ENCODE measurements at regions not wholly inside any gene's neighbourhood (a gene's known extent, or its start where the extent isn't known, plus 50 kb on each side); places are given as distances from the start of the nearest gene placed in this dataset.

DNA sequence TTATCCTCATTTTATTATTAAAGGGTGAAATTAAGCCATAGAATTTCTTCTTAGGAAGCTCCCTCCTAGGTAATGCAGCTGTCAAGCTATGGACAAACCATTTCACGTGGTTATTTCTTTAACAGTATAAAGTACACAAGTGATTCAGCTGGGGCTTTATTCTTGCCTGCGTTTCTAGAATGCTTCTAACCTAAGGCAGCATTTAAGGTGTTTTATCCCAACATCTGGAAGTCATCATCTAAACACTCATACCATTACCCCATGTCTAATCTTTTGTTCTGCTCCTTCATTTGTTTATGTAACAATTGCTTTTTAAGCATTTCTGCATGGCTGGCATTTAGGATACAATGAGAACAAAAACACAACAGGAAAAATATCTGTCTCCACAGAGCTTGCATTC is 829.2 kb upstream of the ADAMTS5 start:
- TF ChIP-seq POLR2A (IDR thresholded peaks at IDR 0.05) (no peak), POLR2AphosphoS5 (IDR thresholded peaks at IDR 0.05) (no peak), EP300 (IDR thresholded peaks at IDR 0.05) (no peak)
- TF ChIP-seq, protein P1, sequence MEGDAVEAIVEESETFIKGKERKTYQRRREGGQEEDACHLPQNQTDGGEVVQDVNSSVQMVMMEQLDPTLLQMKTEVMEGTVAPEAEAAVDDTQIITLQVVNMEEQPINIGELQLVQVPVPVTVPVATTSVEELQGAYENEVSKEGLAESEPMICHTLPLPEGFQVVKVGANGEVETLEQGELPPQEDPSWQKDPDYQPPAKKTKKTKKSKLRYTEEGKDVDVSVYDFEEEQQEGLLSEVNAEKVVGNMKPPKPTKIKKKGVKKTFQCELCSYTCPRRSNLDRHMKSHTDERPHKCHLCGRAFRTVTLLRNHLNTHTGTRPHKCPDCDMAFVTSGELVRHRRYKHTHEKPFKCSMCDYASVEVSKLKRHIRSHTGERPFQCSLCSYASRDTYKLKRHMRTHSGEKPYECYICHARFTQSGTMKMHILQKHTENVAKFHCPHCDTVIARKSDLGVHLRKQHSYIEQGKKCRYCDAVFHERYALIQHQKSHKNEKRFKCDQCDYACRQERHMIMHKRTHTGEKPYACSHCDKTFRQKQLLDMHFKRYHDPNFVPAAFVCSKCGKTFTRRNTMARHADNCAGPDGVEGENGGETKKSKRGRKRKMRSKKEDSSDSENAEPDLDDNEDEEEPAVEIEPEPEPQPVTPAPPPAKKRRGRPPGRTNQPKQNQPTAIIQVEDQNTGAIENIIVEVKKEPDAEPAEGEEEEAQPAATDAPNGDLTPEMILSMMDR (IDR thresholded peaks at IDR 0.05), result no peak
